Spinal cord (tissue), 9 donors: ENCODE measurements at regions not wholly inside any gene's neighbourhood (a gene's known extent, or its start where the extent isn't known, plus 50 kb on each side); places are given as distances from the start of the nearest gene placed in this dataset.

Source experiments
- DNase-seq, 6 donors: peaks; one replicate each; pipeline versions ENCODE4 v3.0.0 to v3.0.0-alpha.2; 2013 to 2015; ENCODE audit warnings: low spot score in 6 of 6, low read depth in 4 of 6
- H3K27ac ChIP-seq: one replicate; pipeline ENCODE4 v1.5.1; 2013; ENCODE audit warnings: low read depth, low read length, control low read depth
- H3K27me3 ChIP-seq: one replicate; pipeline ENCODE4 v1.6.1; 2013; ENCODE audit warnings: low read length; ENCODE audit not compliant: control insufficient read depth, insufficient read depth
- H3K36me3 ChIP-seq: one replicate; pipeline ENCODE4 v1.6.1; 2013; ENCODE audit warnings: low read length; ENCODE audit not compliant: control insufficient read depth, insufficient read depth
- H3K4me1 ChIP-seq: one replicate; pipeline ENCODE4 v1.6.1; 2013; ENCODE audit warnings: low read length; ENCODE audit not compliant: control insufficient read depth, insufficient read depth
- H3K4me3 ChIP-seq: one replicate; pipeline ENCODE4 v1.5.1; 2013; ENCODE audit warnings: low read depth, low read length, control low read depth
- H3K9me3 ChIP-seq: one replicate; pipeline ENCODE4 v1.6.1; 2013; ENCODE audit warnings: low read length; ENCODE audit not compliant: control insufficient read depth, insufficient read depth
- WGBS: methylation state at CpG from one replicate; pipeline ENCODE4 v1.1.5; 2013; ENCODE audit warnings: missing lambda C conversion rate; ENCODE audit not compliant: insufficient coverage; 5-methylcytosine and 5-hydroxymethylcytosine counted together
- donor health status: healthy.

GRCh38 chr6:134478764-134479399, 161.0 kb upstream of the SGK1 start:
- no peaks in the 10 kb centered on the region for H3K27me3 ChIP-seq
- peaks cover 2% of the 10 kb centered on the region for H3K4me1 ChIP-seq
- H3K27ac ChIP-seq: no peak overlapping the region
- no peak overlapping the region for H3K4me3 ChIP-seq
- 100% methylated on average over 2 of the region's 2 CpGs for WGBS
- DNase-seq: no peak
- H3K9me3 ChIP-seq: no peaks in the 10 kb centered on the region
- no peaks in the 10 kb centered on the region for H3K36me3 ChIP-seq

- Histone ChIP-seq H3K27me3 (no peaks in the 10 kb centered on the region), H3K9me3 (no peaks in the 10 kb centered on the region), H3K27ac (no peak overlapping the region), H3K36me3 (no peaks in the 10 kb centered on the region), H3K4me1 (peaks cover 2% of the 10 kb centered on the region), H3K4me3 (no peak overlapping the region)
- DNase-seq: peak in 1 of 6 donors; percentile 41
- 70% methylated on average over 5 of the region's 8 CpGs for WGBS
These were observed 160.2 kb upstream of the SGK1 start for GRCh38 chr6:134477991-134478635.

GRCh38 chr6:134474955-134475354, 157.0 kb upstream of the SGK1 start:
- H3K27ac ChIP-seq: no peak overlapping the region
- no peaks in the 10 kb centered on the region for H3K27me3 ChIP-seq
- WGBS: 87% methylated on average over 3 of the region's 9 CpGs
- no peak overlapping the region for H3K4me3 ChIP-seq
- no peaks in the 10 kb centered on the region for H3K36me3 ChIP-seq
- peak in 1 of 6 donors; percentile 31 for DNase-seq
- no peaks in the 10 kb centered on the region for H3K9me3 ChIP-seq
- H3K4me1 ChIP-seq: peaks cover 2% of the 10 kb centered on the region

- Histone ChIP-seq H3K4me1 (no peaks in the 10 kb centered on the region), H3K27ac (no peak overlapping the region), H3K4me3 (no peak overlapping the region), H3K36me3 (no peaks in the 10 kb centered on the region), H3K27me3 (no peaks in the 10 kb centered on the region), H3K9me3 (no peaks in the 10 kb centered on the region)
- no peak for DNase-seq
- no CpG with 5 or more reads among the region's 1 CpG for WGBS
These were observed 154.7 kb upstream of the SGK1 start for GRCh38 chr6:134472661-134473060.

GRCh38 chr6:134472046-134472445, 154.1 kb upstream of the SGK1 start:
- DNase-seq: no peak
- Histone ChIP-seq H3K4me1 (no peaks in the 10 kb centered on the region), H3K27me3 (no peaks in the 10 kb centered on the region), H3K36me3 (no peaks in the 10 kb centered on the region), H3K9me3 (no peaks in the 10 kb centered on the region), H3K4me3 (no peak overlapping the region), H3K27ac (no peak overlapping the region)
- no CpG with 5 or more reads among the region's 3 CpGs for WGBS

GRCh38 chr6:134470457-134470975, 152.6 kb upstream of the SGK1 start:
- no peaks in the 10 kb centered on the region for H3K9me3 ChIP-seq
- no peak for DNase-seq
- H3K27me3 ChIP-seq: no peaks in the 10 kb centered on the region
- 92% methylated on average over 1 of the region's 3 CpGs for WGBS
- no peak overlapping the region for H3K27ac ChIP-seq
- H3K4me3 ChIP-seq: no peak overlapping the region
- no peaks in the 10 kb centered on the region for H3K36me3 ChIP-seq
- no peaks in the 10 kb centered on the region for H3K4me1 ChIP-seq

GRCh38 chr6:134469702-134470456, 152.0 kb upstream of the SGK1 start:
- no peak overlapping the region for H3K27ac ChIP-seq
- no peaks in the 10 kb centered on the region for H3K9me3 ChIP-seq

GRCh38 chr6:134468633-134469032, 150.7 kb upstream of the SGK1 start:
- Histone ChIP-seq H3K27ac (no peak overlapping the region), H3K36me3 (no peaks in the 10 kb centered on the region), H3K4me1 (no peaks in the 10 kb centered on the region), H3K27me3 (no peaks in the 10 kb centered on the region), H3K9me3 (no peaks in the 10 kb centered on the region), H3K4me3 (no peak overlapping the region)
- 36% methylated on average over 1 of the region's 1 CpG for WGBS
- peak in 2 of 6 donors; percentile 26 to 57 for DNase-seq

More at GRCh38 chr6:134469702-134470456, 152.0 kb upstream of the SGK1 start:
- Histone ChIP-seq H3K36me3 (no peaks in the 10 kb centered on the region), H3K4me3 (no peak overlapping the region), H3K27me3 (no peaks in the 10 kb centered on the region), H3K4me1 (no peaks in the 10 kb centered on the region)
- 94% methylated on average over 6 of the region's 8 CpGs for WGBS
- no peak for DNase-seq

- H3K9me3 ChIP-seq: no peaks in the 10 kb centered on the region
- H3K27me3 ChIP-seq: no peaks in the 10 kb centered on the region
- no peak overlapping the region for H3K27ac ChIP-seq
- H3K4me1 ChIP-seq: no peaks in the 10 kb centered on the region
- DNase-seq: no peak
- H3K36me3 ChIP-seq: no peaks in the 10 kb centered on the region
- 100% methylated on average over 1 of the region's 1 CpG for WGBS
- H3K4me3 ChIP-seq: no peak overlapping the region
These were observed 149.7 kb upstream of the SGK1 start for GRCh38 chr6:134467620-134468019.
